ENCODE measurements at regions not wholly inside any gene's neighbourhood (a gene's known extent, or its start where the extent isn't known, plus 50 kb on each side); places are given as distances from the start of the nearest gene placed in this dataset.

GRCh38 chr2:204495381-204495780 is 49.9 kb upstream of the PARD3B start:
- TF ChIP-seq POLR2A (IDR thresholded peaks at IDR 0.05), result no peak
- TF ChIP-seq, protein P1, sequence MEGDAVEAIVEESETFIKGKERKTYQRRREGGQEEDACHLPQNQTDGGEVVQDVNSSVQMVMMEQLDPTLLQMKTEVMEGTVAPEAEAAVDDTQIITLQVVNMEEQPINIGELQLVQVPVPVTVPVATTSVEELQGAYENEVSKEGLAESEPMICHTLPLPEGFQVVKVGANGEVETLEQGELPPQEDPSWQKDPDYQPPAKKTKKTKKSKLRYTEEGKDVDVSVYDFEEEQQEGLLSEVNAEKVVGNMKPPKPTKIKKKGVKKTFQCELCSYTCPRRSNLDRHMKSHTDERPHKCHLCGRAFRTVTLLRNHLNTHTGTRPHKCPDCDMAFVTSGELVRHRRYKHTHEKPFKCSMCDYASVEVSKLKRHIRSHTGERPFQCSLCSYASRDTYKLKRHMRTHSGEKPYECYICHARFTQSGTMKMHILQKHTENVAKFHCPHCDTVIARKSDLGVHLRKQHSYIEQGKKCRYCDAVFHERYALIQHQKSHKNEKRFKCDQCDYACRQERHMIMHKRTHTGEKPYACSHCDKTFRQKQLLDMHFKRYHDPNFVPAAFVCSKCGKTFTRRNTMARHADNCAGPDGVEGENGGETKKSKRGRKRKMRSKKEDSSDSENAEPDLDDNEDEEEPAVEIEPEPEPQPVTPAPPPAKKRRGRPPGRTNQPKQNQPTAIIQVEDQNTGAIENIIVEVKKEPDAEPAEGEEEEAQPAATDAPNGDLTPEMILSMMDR (IDR thresholded peaks at IDR 0.05), result no peak

All from prostate gland (tissue), 2 donors.